ENCODE measurements at regions not wholly inside any gene's neighbourhood (a gene's known extent, or its start where the extent isn't known, plus 50 kb on each side); places are given as distances from the start of the nearest gene placed in this dataset.

GRCh38 chr1:87600854-87601253, 272.2 kb downstream of the LMO4 start:
- no peak overlapping the region for H3K23ac ChIP-seq (ENCODE audit: low read depth, low read length, poor library complexity)
- no peak overlapping the region for H2BK12ac ChIP-seq (ENCODE audit: low read length)
- no peak for DNase-seq (ENCODE audit: low spot score)
- no peak overlapping the region for H4K8ac ChIP-seq (ENCODE audit: low read depth, low read length)
- no peak overlapping the region for H3K9ac ChIP-seq (ENCODE audit: low read depth, low read length, poor library complexity)
- H3K4me3 ChIP-seq (ENCODE audit: low read length in 2 of 2), result no peak overlapping the region
- H3K4me2 ChIP-seq (ENCODE audit: insufficient read depth, low read length, poor library complexity, severe bottlenecking), result no peak overlapping the region
- peaks cover 0 to 2% of the 10 kb centered on the region in 2 donors for H3K9me3 ChIP-seq (replicated peaks in 1 of 2; ENCODE audit: control insufficient read depth in 2 of 2, insufficient read depth in 1 of 2, low read depth in 1 of 2, low read length in 2 of 2)
- no peaks in the 10 kb centered on the region for H3K27me3 ChIP-seq (ENCODE audit: control insufficient read depth in 3 of 3, insufficient read depth in 3 of 3, low read depth in 1 of 3, low read length in 3 of 3)
- no peak overlapping the region for H2AFZ ChIP-seq (ENCODE audit: low read length)
- H2AK5ac ChIP-seq (ENCODE audit: low read depth, low read length), result no peak overlapping the region
- H2BK5ac ChIP-seq (ENCODE audit: low read length), result no peak overlapping the region
- no peak overlapping the region for H3K27ac ChIP-seq (replicated peaks; ENCODE audit: low read length)
- H2BK120ac ChIP-seq (ENCODE audit: low read depth, low read length), result no peak overlapping the region
- H4K91ac ChIP-seq (ENCODE audit: low read depth, low read length, poor library complexity), result no peak overlapping the region
- H3K79me1 ChIP-seq (ENCODE audit: low read depth, low read length), result no peaks in the 10 kb centered on the region
- no peak overlapping the region for H2BK15ac ChIP-seq (ENCODE audit: low read length)
- H3K4me1 ChIP-seq (ENCODE audit: control insufficient read depth in 2 of 2, insufficient read depth in 1 of 2, low read depth in 1 of 2, low read length in 2 of 2), result no peaks in the 10 kb centered on the region
- no peaks in the 10 kb centered on the region for H3K36me3 ChIP-seq (replicated peaks in 1 of 2; ENCODE audit: control insufficient read depth in 2 of 2, insufficient read depth in 2 of 2, low read length in 2 of 2)
- H3K14ac ChIP-seq (ENCODE audit: low read length), result no peak overlapping the region
- no CpG with 5 or more reads among the region's 1 CpG for WGBS, 2 donors (ENCODE audit: extremely low coverage in 2 of 2, insufficient read length in 2 of 2, insufficient replicate concordance in 1 of 2)
- H3K4ac ChIP-seq (ENCODE audit: low read length), result no peak overlapping the region
- H3K18ac ChIP-seq (ENCODE audit: low read length), result no peak overlapping the region

- Histone ChIP-seq H3K4me1 (ENCODE audit: control insufficient read depth in 2 of 2, insufficient read depth in 1 of 2, low read depth in 1 of 2, low read length in 2 of 2) (no peaks in the 10 kb centered on the region), H4K8ac (ENCODE audit: low read depth, low read length) (no peak overlapping the region), H3K4me2 (ENCODE audit: insufficient read depth, low read length, poor library complexity, severe bottlenecking) (no peak overlapping the region), H2BK5ac (ENCODE audit: low read length) (no peak overlapping the region), H3K9me3 (replicated peaks in 1 of 2; ENCODE audit: control insufficient read depth in 2 of 2, insufficient read depth in 1 of 2, low read depth in 1 of 2, low read length in 2 of 2) (peaks cover 0 to 2% of the 10 kb centered on the region in 2 donors), H3K27ac (replicated peaks; ENCODE audit: low read length) (no peak overlapping the region), H3K9ac (ENCODE audit: low read depth, low read length, poor library complexity) (no peak overlapping the region), H2AFZ (ENCODE audit: low read length) (no peak overlapping the region), H3K23ac (ENCODE audit: low read depth, low read length, poor library complexity) (no peak overlapping the region), H4K91ac (ENCODE audit: low read depth, low read length, poor library complexity) (no peak overlapping the region), H2BK120ac (ENCODE audit: low read depth, low read length) (no peak overlapping the region), H3K18ac (ENCODE audit: low read length) (no peak overlapping the region), H2BK15ac (ENCODE audit: low read length) (no peak overlapping the region), H3K27me3 (ENCODE audit: control insufficient read depth in 3 of 3, insufficient read depth in 3 of 3, low read depth in 1 of 3, low read length in 3 of 3) (no peaks in the 10 kb centered on the region), H3K79me1 (ENCODE audit: low read depth, low read length) (no peaks in the 10 kb centered on the region), H3K4me3 (ENCODE audit: low read length in 2 of 2) (no peak overlapping the region), H2BK12ac (ENCODE audit: low read length) (no peak overlapping the region), H3K14ac (ENCODE audit: low read length) (no peak overlapping the region), H3K36me3 (replicated peaks in 1 of 2; ENCODE audit: control insufficient read depth in 2 of 2, insufficient read depth in 2 of 2, low read length in 2 of 2) (no peaks in the 10 kb centered on the region), H3K4ac (ENCODE audit: low read length) (no peak overlapping the region), H2AK5ac (ENCODE audit: low read depth, low read length) (no peak overlapping the region)
- WGBS, 2 donors (ENCODE audit: extremely low coverage in 2 of 2, insufficient read length in 2 of 2, insufficient replicate concordance in 1 of 2), result no CpG with 5 or more reads among the region's 1 CpG
- no peak for DNase-seq (ENCODE audit: low spot score)
Observed at GRCh38 chr1:87603626-87604025, 274.9 kb downstream of the LMO4 start.

- no peak overlapping the region for H3K14ac ChIP-seq (ENCODE audit: low read length)
- no peak overlapping the region for H4K8ac ChIP-seq (ENCODE audit: low read depth, low read length)
- no peak overlapping the region for H2BK12ac ChIP-seq (ENCODE audit: low read length)
- no peak overlapping the region for H3K4me2 ChIP-seq (ENCODE audit: insufficient read depth, low read length, poor library complexity, severe bottlenecking)
- no CpG with 5 or more reads among the region's 3 CpGs for WGBS, 2 donors (ENCODE audit: extremely low coverage in 2 of 2, insufficient read length in 2 of 2, insufficient replicate concordance in 1 of 2)
- H2BK5ac ChIP-seq (ENCODE audit: low read length), result no peak overlapping the region
- H2AFZ ChIP-seq (ENCODE audit: low read length), result no peak overlapping the region
- H2BK15ac ChIP-seq (ENCODE audit: low read length), result no peak overlapping the region
- H3K27ac ChIP-seq (replicated peaks; ENCODE audit: low read length), result no peak overlapping the region
- H3K4me1 ChIP-seq (ENCODE audit: control insufficient read depth in 2 of 2, insufficient read depth in 1 of 2, low read depth in 1 of 2, low read length in 2 of 2), result no peaks in the 10 kb centered on the region
- H3K9me3 ChIP-seq (replicated peaks in 1 of 2; ENCODE audit: control insufficient read depth in 2 of 2, insufficient read depth in 1 of 2, low read depth in 1 of 2, low read length in 2 of 2), result no peaks in the 10 kb centered on the region
- DNase-seq (ENCODE audit: low spot score), result no peak
- H3K4ac ChIP-seq (ENCODE audit: low read length), result no peak overlapping the region
- no peak overlapping the region for H3K18ac ChIP-seq (ENCODE audit: low read length)
- H2BK120ac ChIP-seq (ENCODE audit: low read depth, low read length), result no peak overlapping the region
- no peak overlapping the region for H3K4me3 ChIP-seq (ENCODE audit: low read length in 2 of 2)
- no peak overlapping the region for H3K23ac ChIP-seq (ENCODE audit: low read depth, low read length, poor library complexity)
- no peaks in the 10 kb centered on the region for H3K27me3 ChIP-seq (ENCODE audit: control insufficient read depth in 3 of 3, insufficient read depth in 3 of 3, low read depth in 1 of 3, low read length in 3 of 3)
- H3K36me3 ChIP-seq (replicated peaks in 1 of 2; ENCODE audit: control insufficient read depth in 2 of 2, insufficient read depth in 2 of 2, low read length in 2 of 2), result no peaks in the 10 kb centered on the region
- no peak overlapping the region for H3K9ac ChIP-seq (ENCODE audit: low read depth, low read length, poor library complexity)
- no peak overlapping the region for H4K91ac ChIP-seq (ENCODE audit: low read depth, low read length, poor library complexity)
- H3K79me1 ChIP-seq (ENCODE audit: low read depth, low read length), result no peaks in the 10 kb centered on the region
- no peak overlapping the region for H2AK5ac ChIP-seq (ENCODE audit: low read depth, low read length)
Observed at GRCh38 chr1:87612956-87613355, 284.3 kb downstream of the LMO4 start.

- Histone ChIP-seq H3K18ac (ENCODE audit: low read length) (no peak overlapping the region), H2BK5ac (ENCODE audit: low read length) (no peak overlapping the region), H3K9ac (ENCODE audit: low read depth, low read length, poor library complexity) (no peak overlapping the region), H2BK12ac (ENCODE audit: low read length) (no peak overlapping the region), H3K23ac (ENCODE audit: low read depth, low read length, poor library complexity) (no peak overlapping the region), H3K27me3 (ENCODE audit: control insufficient read depth in 3 of 3, insufficient read depth in 3 of 3, low read depth in 1 of 3, low read length in 3 of 3) (no peaks in the 10 kb centered on the region), H3K4me1 (ENCODE audit: control insufficient read depth in 2 of 2, insufficient read depth in 1 of 2, low read depth in 1 of 2, low read length in 2 of 2) (no peaks in the 10 kb centered on the region), H3K4ac (ENCODE audit: low read length) (no peak overlapping the region), H4K91ac (ENCODE audit: low read depth, low read length, poor library complexity) (no peak overlapping the region), H2AK5ac (ENCODE audit: low read depth, low read length) (no peak overlapping the region), H2AFZ (ENCODE audit: low read length) (no peak overlapping the region), H3K14ac (ENCODE audit: low read length) (no peak overlapping the region), H3K9me3 (replicated peaks in 1 of 2; ENCODE audit: control insufficient read depth in 2 of 2, insufficient read depth in 1 of 2, low read depth in 1 of 2, low read length in 2 of 2) (peaks cover 0 to 2% of the 10 kb centered on the region in 2 donors), H3K27ac (replicated peaks; ENCODE audit: low read length) (no peak overlapping the region), H3K79me1 (ENCODE audit: low read depth, low read length) (no peaks in the 10 kb centered on the region), H3K4me2 (ENCODE audit: insufficient read depth, low read length, poor library complexity, severe bottlenecking) (no peak overlapping the region), H4K8ac (ENCODE audit: low read depth, low read length) (no peak overlapping the region), H2BK120ac (ENCODE audit: low read depth, low read length) (no peak overlapping the region), H3K4me3 (ENCODE audit: low read length in 2 of 2) (no peak overlapping the region), H2BK15ac (ENCODE audit: low read length) (no peak overlapping the region), H3K36me3 (replicated peaks in 1 of 2; ENCODE audit: control insufficient read depth in 2 of 2, insufficient read depth in 2 of 2, low read length in 2 of 2) (no peaks in the 10 kb centered on the region)
- no CpG with 5 or more reads among the region's 2 CpGs for WGBS, 2 donors (ENCODE audit: extremely low coverage in 2 of 2, insufficient read length in 2 of 2, insufficient replicate concordance in 1 of 2)
- no peak for DNase-seq (ENCODE audit: low spot score)
Observed at GRCh38 chr1:87615491-87615890, 286.8 kb downstream of the LMO4 start.
